HG03066 (cell line): ENCODE measurements at regions not wholly inside any gene's neighbourhood (a gene's known extent, or its start where the extent isn't known, plus 50 kb on each side); places are given as distances from the start of the nearest gene placed in this dataset.

ENCODE experiments used
- ATAC-seq: cut with Tn5 transposase; IDR thresholded peaks from one replicate; pipeline ENCODE4 v1.9.1; 2021; ENCODE audit warnings: low read depth; ENCODE audit not compliant: unreplicated experiment

DNA sequence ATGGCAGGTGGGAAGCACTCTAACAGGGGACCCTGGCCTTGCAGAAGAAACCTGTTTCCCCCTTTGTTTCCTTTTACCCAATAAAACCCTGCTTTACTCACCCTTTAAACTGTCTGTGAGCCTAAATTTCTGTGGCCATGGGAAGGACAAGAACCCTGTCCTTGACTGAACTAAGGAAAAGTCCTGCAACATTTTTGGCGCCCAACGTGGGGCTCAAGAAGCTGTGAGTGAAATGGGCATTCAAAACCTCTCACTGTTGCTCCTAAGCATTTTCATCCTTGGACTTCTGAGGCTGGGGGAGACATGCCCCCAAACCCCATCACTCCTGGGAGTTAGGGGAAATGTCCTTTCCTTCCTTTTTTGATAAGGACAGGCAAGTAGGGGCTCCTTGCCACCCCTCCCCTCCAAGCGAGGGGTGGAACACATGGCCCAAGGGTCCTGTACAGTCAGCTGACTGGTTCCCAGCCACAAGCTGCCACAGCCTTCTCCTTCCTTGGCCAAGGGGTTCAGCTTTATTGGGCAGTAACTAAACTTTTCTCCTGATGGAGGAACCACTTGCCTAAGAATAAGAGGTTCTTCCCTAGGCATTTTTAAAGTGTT is 381.6 kb downstream of the KLF5 start:
- no peak for ATAC-seq

DNA sequence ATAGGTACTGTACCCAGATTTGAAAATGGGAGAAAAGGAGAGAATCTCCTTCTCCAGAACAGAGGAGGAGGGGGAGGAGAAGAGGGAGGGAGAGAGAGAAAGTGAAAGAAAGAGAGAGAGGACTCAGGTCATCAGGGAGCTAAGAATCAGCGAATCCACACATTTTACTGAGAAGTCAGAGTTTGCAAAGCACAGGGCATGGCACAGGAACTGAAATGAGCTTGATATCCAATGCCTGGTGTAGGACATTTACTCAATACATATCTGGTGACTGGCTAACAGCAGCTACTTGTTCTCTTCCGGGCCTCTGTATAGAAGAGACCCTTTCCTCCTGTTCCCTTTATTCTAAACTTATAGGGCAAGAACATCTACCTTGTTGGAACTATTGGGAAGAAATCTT is 375.1 kb downstream of the KLF5 start:
- ATAC-seq: no peak

DNA sequence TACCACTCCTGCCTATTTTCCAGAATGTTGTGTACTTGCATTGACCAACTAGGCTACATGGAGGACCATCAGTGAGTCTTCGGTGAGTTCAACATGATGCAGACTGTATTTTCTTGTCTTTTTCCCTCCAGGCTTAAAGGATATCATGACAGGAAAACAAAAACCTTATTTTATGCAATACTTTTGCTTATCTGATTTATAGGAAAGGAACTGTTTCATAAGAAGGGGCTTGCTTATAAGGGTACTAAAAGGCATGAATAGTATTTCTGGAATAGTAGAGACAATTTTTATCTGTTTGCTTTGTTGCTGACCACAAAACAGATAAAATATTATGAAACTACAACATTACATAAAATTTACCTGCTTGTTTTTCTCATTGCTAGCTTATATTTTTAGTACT is 374.7 kb downstream of the KLF5 start:
- no peak for ATAC-seq

DNA sequence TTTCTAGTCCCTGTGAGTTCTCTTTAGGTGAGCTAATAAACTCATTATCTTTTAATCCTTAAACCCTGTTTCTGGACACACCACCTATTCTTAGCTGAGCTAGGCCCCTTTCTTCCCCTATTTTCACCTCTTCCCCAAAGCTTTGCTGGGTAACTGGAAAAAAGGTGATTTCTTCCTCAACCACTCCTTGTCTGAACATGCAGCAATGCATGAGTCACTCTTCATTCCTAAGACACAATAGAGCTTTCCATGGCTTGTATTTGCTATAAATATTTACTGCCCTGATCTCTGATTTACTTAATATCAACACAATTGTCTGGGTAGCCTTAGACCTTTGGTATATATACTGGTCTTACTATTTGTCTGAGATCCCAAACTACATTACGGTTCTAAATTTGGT is 370.9 kb downstream of the KLF5 start:
- ATAC-seq: no peak

DNA sequence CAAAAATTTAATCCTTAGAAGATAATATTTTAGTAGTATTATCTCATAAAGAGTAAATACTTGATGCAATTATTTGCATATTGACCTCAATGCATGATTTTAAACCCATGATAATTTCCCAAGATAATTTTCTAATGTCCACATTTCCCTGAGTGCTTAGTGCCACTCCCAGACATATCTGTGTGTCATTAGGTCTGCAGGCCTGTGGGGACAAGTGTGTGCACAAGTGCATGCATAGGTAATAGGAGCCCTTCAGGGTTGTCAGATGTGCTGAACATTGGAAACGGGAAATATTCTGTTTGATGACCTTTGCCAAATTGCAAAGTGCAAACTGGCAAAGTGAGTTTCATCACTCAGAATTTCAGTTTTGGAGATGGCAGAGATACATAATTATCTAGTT is 369.9 kb downstream of the KLF5 start:
- no peak for ATAC-seq

DNA sequence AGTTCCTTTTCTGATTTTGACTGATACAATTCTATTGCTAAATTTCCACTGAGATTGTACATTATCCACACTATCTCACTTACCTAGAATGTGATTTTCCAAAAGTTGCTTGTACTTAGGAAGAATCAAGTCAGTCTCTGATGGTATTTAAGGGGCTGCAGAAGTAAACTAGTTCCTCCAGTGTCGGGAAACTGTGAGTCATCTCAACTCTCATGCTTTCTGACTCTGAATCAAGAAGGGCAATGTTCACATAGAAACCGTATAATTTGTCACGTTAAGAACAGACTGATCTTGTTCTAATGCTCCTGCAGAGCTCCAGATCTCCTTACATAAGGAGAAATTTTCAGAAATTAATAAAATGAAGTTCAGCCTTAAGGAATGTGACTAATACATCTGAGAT is 369.3 kb downstream of the KLF5 start:
- ATAC-seq: no peak

DNA sequence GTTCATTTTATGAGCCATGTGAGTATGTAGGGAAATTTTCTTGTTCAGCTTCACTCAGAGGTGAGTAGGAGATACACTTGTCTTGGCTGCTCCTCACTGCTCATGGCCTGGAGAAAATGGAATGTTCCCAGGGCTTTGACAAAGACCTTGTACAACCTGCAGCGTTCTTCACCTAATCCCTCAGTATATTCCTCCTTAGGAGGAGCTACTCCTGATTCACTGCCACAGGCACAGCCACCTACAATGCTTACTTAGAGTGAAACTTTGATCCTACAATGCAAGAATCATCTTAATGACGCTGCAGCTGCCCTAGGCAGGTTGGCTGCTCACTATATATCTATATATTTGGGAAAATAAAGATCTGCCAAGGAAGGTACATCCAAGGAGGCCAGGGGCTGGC is 364.2 kb downstream of the KLF5 start:
- ATAC-seq: no peak

DNA sequence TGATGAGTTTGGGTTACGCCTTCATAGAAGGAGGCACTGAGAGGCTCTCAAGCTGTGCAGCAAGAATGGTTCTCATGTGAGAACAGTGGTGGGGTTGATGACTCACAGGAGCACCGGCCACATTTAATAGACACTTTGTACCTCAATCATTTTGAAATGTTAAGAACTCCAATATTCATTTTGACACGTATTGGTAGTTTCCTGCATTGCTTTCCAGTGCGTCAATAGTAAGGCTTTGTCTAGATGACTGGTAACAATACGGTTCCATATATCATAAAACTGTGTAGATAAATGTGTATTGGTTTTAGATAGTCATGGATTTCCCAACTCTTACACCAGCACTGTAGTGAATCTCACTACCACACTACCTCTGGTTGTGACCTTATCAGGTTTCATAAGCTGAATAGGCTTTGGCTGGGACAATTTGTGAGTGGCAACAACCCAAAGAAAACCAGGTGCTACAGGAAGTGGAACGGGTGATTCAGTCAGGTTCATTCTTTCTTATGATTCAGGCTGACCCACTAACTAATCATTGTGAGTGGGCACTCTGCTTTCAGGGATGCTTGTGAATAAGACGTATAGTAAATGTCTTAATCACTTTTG is 362.6 kb downstream of the KLF5 start:
- ATAC-seq: no peak

DNA sequence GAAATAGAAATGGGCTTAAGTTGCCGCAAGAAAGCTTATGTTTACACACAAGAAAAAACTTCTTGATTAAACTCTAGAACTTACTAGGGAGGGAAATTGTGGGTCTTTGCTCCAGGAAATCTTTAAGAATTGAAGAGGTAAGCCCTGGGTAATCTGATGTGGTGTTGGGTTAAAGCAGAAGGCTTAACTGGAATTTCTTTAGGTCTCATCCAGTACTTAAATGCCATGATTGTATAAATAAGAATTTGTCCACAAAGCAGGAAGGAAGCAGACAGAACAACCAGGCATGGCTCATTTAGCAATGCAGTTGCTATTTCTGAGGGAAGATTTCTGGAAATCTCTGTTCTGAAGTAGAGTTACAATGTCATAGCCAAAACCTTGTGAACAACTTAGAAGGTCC is 360.4 kb downstream of the KLF5 start:
- no peak for ATAC-seq

DNA sequence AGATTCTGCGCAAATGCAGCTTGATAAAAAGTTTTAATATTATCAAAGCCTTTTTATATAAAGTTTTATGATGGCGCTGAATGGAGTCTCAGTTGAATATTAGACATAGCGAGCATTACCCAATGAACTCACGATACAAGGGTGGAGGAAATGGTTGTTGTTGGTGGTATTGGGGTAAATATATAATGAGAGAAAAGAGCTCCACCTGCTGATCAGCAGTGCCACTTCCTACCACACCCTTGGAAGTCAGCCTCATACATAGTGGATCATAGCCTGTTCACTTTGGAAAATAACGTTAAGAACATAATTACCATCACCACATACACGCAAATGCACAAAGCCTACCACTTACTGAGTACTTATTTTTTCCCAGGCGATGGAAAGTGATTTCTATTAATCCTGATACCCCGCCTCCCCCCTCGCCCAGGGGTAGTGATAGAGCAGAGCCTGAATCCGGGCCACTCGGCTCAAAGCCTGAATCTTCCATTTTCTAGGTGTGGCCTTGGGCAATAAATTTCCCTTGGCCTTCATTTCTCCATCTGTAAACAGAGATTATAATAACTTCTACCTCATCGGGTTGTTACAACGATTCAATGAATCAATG is 358.3 kb downstream of the KLF5 start:
- ATAC-seq: no peak

DNA sequence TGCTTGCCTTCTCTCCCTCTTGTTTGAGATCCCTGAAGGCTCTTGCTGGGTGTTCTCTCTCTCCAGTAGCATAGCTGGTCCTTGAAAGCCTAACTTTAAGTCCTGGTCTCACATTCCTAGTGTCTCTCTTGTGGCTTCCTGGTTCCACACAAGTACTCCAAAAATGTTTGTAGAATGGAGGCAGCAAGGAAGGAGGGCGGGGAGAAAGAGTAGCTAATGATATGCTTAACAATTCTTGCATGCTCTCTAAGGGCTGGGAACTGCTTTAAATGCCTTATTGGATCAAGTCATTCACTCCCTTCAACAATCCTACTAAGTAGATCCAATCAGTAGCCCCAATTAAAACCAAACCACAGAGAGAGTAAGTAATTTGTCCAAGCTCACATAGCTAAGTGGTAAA is 357.3 kb downstream of the KLF5 start:
- no peak for ATAC-seq

DNA sequence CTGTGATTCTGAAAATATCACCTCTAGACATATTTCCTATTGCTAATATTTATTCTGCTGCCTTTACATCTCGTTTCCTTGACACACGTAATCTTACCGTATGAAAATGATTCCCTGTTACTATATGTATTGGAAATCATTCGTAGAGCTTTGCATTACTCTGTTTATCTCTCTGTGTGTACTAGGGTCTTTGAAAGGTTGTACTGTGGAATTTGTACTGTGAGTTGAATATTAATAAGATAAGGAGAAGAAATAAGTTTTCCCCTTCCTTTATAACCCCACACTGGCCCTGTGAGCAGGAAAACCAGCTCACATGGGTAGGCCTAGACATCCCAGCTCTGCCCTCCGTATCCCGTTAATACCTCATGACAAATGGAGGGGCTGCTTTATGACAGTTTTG is 354.9 kb downstream of the KLF5 start:
- no peak for ATAC-seq

DNA sequence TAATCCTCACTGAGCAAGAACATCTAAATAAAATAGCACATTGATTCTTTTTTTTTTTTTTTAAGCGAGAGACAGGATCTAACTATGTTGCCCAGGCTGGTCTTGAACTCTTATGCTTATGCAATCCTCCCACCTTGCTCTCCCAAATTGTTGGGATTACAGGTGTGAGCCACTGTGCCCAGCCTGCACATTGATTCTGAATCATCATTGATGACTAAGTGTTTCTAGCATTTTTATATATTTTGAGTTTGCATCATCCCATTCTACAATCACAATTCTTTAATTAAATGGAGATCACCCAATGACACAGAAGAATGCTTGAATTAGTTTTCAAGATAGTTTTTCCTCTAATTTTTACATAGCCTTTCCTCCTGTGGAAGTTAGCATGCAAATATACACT is 354.1 kb downstream of the KLF5 start:
- no peak for ATAC-seq

DNA sequence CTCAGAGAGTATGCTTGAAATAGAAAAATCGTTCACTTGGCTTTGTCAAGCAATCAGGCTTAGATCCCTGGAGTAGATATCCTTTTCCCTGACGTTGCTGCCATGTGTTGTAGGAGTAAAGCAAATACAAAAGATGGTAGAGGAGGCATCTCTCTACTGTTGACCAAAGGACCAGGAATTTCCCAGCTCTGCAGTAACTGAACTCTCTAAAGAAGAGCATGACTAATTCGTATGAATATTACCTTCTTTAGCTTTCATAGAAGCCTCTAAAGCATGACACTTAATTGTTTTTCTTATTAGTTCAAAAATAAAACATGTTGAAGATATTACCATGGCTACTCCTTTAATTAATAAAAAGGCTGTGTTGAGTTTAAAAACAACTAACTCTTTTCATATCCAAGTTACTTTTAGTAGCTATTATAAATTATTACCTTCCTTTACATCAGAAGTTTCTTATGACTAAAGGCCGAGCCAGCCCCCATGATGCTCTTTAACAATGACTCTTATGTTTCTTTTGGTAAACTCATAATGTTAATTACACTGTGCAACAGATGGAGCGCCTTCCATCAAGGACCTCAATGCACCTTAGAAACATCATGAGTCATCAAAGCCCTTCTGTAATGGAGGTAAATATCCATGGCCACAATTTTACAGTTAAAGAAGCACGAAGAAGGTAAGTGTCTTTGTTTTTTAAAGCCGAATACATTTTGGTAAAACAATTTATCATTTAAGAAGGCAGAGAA is 352.4 kb downstream of the KLF5 start:
- no peak for ATAC-seq

DNA sequence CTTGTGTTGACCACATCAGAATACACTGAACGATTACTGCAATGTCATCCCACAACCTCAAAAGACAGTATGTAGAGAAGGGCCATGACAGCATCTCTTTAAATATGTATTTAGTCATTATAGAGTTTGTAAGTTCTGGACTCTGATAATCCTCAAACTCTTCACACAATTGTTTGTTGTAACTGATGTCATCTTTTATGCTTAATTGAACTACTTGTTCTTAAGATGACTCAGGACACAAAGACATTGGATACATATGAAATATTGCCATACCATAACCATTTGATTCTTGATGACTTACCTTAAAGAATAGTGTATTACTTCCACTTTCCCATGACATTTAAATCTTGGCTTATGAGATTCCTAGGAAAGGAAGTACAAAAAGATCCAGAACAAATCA is 347.6 kb downstream of the KLF5 start:
- ATAC-seq: no peak

DNA sequence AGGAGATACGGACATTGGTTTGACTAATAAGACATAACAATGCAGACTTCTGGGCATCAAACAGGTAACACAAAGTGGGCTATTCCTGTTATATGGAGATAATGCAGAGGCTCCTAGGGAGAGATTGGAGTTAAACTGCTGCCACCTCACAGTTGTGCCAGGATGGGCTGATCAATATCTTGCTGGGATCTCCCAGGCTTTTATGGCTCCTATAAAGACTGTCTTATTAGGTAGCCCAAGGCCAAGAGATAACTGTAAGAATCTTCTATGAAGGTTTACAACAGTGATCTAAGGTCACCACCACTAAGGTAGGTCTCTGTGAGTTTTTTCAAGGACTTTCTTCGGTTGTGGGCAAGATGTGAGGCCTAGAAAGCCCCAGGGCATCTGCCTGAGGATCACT is 345.8 kb downstream of the KLF5 start:
- no peak for ATAC-seq

DNA sequence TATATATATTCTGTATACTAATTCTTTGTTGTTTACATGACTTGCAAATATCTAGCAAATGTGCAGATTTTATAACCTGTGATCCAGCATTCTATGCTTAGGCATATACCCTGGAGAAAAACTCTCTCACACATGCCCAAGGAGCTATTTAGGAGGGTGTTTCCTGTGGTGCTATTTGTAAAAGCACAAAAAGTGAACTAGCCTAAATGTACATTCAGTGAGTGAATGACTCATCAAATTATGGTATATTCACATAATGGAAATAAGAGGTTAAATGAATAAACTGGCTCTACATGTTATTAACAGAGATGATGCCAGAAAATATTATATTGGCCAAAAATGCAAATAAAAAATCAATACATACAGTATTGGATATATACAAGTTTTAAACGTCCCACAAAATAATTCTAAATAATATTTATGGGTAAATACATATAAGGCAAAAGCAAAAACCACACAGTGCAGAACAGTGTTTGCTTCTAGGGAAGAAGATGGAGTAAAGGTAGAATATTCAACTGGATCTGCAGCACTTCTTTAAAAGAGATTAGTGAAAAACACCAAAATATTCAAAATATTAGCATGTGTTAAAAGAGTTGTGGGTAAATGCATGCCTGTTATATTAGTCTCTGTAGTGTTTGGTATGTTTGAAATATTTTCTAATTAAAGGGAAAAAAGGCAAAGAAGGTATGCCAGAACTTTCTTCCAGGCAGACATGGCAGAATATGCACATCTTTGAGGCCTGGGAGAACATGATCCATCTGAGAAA is 344.7 kb downstream of the KLF5 start:
- no peak for ATAC-seq

DNA sequence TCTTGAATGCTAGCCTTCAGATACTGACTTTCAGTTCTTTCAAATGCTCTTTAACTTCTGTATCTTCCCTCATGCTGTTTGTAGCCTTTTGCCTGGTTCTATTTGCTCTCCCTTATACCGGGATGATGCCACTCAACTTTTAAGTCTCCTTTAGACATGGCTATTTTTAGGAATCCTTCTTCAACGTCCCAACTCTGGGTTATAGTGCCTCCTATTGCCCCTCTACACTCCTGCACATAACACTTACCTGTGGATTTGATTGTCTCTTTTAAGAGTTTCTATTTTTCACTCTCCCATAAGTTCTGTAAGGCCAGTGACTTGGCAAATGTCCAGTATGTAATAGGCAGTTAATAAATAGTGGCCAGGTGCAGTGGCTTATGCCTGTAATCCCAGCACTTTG is 343.0 kb downstream of the KLF5 start:
- no peak for ATAC-seq

DNA sequence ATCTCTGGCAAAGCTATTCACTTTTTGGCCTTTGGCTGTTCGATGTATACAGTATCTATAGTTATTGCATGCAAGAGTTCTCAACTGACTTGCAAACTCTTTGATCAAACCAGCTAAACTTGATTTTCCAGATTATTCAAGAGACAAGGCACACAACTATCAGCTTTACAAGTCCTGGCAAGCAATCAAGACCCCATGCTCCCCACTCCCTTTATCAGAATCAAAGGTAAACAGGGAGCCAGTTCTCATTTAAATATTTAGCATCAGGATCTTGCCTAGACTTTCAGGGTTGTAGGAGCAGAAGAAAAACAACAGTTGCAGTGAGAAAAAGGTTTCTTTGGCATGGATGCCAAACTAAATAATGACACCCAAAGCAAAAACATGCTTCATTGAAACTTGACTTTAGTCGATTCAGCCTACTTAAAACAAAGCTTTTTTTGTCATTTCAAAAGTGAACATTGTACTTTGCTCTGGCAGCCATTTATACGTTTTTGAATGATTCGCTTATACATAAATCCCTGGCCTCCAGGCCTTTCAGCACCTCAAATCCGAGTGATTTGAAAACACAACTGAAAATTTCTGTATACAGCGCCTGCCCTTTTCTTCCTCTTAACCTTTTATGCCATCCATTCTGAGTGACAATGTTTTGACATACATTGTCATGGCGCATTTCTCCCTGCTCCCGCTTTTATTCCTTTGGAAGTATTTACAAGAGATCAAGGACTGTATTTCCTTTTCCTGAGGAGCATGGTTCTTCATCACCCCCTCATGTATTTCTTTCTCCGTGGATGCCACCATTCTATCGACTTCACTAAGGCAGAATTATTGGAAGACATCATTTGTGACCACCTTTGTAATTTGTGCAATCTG is 340.8 kb downstream of the KLF5 start:
- no peak for ATAC-seq
